Ascending aorta (tissue), 2 donors: ENCODE measurements at regions not wholly inside any gene's neighbourhood (a gene's known extent, or its start where the extent isn't known, plus 50 kb on each side); places are given as distances from the start of the nearest gene placed in this dataset.

Experiments used
- DNase-seq, 2 donors: peaks; one replicate each; pipeline ENCODE4 v3.0.0-alpha.2; 2019; ENCODE audit warnings: low spot score in 2 of 2
- H3K27ac ChIP-seq, 2 donors: fragments of 200-600 bp; sonication (generic); one replicate each; pipeline ENCODE4 v1.5.1; 2016 to 2017; ENCODE audit warnings: mild to moderate bottlenecking in 1 of 2
- H3K27me3 ChIP-seq: fragments of 200-600 bp; sonication (generic); one replicate; pipeline ENCODE4 v1.5.1; 2017
- H3K36me3 ChIP-seq, 2 donors: fragments of 200-600 bp; sonication (generic); one replicate each; pipeline ENCODE4 v1.5.1; 2016
- H3K4me1 ChIP-seq, 2 donors: fragments of 200-600 bp; sonication (generic); one replicate each; pipeline ENCODE4 v1.5.1; 2016 to 2017; ENCODE audit warnings: mild to moderate bottlenecking in 1 of 2
- H3K4me3 ChIP-seq, 2 donors: fragments of 200-600 bp; sonication (generic); one replicate each; pipeline ENCODE4 v1.5.1; 2016 to 2017; ENCODE audit warnings: mild to moderate bottlenecking in 1 of 2
- H3K9me3 ChIP-seq, 2 donors: fragments of 200-600 bp; sonication (generic); one replicate each; pipeline ENCODE4 v1.5.1; 2016
- intact Hi-C: fragments of 100-400 bp; cut with DNase I; formaldehyde crosslinking; loops from one replicate; pipeline ENCODE4 v1.15.1; 2023
- TF ChIP-seq, protein P1 (sequence below), 3 experiments: fragments of 200-600 bp in 2 of 3; fragments of 450-650 bp in 1 of 3; sonication (generic) in 2 of 3; IDR thresholded peaks; one replicate each; pipeline ENCODE4 v1.5.1; 2016 to 2019; ENCODE audit warnings: antibody characterized with exemption in 3 of 3, mild to moderate bottlenecking in 1 of 3, moderate library complexity in 1 of 3

DNA sequence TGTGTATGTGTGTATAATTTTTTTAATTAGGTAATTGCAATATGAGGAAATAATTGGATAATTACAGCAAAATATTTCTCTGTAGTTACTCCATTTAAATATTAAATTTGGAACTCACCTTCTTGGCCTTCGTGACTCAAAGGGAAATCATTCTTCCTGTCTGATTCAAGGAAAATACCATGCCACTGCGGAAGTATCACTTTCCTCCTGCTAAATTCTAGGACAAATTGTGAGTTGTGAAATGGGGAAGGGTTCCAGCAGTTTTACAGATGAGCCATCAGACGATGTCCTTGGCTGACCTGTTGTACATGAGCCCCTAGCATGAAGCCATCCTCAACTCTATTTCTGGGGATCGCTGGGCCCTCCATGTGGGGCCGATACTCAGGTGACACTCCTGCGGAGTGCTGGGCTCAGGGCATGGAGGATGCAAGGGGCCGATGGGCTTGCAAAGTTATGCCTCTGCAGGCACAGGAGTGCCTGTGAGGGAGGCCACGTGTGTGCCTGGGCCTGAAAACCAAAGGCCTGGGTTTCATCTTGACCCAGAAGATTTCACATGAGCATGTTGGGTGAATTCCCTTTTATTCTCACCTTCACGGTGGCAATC, 179.6 kb upstream of the TCERG1L start:
- H3K4me3 ChIP-seq: no peak overlapping the region
- H3K27ac ChIP-seq: no peak overlapping the region
- no peak for DNase-seq
- TF ChIP-seq, protein P1, sequence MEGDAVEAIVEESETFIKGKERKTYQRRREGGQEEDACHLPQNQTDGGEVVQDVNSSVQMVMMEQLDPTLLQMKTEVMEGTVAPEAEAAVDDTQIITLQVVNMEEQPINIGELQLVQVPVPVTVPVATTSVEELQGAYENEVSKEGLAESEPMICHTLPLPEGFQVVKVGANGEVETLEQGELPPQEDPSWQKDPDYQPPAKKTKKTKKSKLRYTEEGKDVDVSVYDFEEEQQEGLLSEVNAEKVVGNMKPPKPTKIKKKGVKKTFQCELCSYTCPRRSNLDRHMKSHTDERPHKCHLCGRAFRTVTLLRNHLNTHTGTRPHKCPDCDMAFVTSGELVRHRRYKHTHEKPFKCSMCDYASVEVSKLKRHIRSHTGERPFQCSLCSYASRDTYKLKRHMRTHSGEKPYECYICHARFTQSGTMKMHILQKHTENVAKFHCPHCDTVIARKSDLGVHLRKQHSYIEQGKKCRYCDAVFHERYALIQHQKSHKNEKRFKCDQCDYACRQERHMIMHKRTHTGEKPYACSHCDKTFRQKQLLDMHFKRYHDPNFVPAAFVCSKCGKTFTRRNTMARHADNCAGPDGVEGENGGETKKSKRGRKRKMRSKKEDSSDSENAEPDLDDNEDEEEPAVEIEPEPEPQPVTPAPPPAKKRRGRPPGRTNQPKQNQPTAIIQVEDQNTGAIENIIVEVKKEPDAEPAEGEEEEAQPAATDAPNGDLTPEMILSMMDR (IDR thresholded peaks at IDR 0.05): no peak
- no peaks in the 10 kb centered on the region for H3K9me3 ChIP-seq
- no peaks in the 10 kb centered on the region for H3K36me3 ChIP-seq
- H3K27me3 ChIP-seq: no peaks in the 10 kb centered on the region
- intact Hi-C loops: no loop called here
- no peaks in the 10 kb centered on the region for H3K4me1 ChIP-seq

DNA sequence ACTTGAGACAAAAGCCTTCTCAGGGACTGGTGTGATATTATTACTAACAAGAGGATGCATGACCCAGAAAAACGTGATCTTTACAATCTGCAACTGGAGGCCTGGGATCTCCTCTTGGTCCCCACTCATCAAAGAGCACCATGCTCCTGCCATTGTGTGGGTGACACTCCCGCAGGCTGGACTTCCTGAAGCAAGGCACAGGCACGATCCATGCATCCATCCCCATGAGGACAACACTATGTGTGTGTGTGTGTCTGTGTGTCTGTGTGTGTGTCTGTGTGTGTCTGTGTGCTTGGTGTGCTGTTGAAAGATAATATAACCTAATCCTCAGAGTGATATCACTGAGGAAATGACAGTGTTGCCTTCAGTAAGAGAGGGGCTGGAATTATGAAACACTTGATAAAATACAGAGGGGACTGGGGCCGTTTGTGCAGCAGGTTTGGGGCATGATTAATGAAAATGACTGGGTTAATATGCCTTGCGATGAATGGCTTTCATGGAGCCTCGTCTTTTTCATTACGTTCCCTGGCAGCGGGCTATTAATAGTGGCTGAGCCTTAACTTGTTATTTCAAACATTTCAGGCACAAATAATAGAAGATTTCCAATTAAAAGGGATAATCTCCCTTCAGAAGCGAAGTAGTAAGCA, 180.8 kb upstream of the TCERG1L start:
- no peak for DNase-seq
- Histone ChIP-seq H3K4me3 (no peak overlapping the region), H3K27ac (no peak overlapping the region), H3K27me3 (no peaks in the 10 kb centered on the region), H3K4me1 (no peaks in the 10 kb centered on the region), H3K9me3 (no peaks in the 10 kb centered on the region), H3K36me3 (no peaks in the 10 kb centered on the region)
- TF ChIP-seq, protein P1 (IDR thresholded peaks at IDR 0.05): no peak
- intact Hi-C loops: no loop called here

DNA sequence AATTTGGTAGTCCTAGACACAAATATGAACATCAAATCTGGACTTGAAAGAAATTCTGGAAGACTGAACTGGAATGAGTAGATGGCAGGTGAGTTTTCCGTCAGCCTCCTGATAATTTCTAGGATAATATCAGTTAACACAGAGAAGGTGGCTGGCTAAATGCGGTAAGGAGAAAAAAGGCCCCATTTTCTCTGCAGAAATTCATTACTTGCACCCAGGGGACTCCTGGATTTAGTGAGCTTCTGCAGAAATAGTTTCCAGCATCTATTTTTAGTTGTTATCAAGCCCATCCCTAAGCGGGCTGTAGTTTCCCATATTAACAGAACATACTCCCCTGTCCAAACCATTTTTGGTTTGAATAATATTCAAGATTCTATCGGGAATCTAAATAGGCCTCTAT, 181.9 kb upstream of the TCERG1L start:
- TF ChIP-seq, protein P1 (IDR thresholded peaks at IDR 0.05): no peak
- no peaks in the 10 kb centered on the region for H3K4me1 ChIP-seq
- DNase-seq: no peak
- H3K36me3 ChIP-seq: no peaks in the 10 kb centered on the region
- no peaks in the 10 kb centered on the region for H3K9me3 ChIP-seq
- no peak overlapping the region for H3K27ac ChIP-seq
- no peaks in the 10 kb centered on the region for H3K27me3 ChIP-seq
- intact Hi-C loops: no loop called here
- no peak overlapping the region for H3K4me3 ChIP-seq

GRCh38 chr10:131494451-131494850, 182.9 kb upstream of the TCERG1L start:
- TF ChIP-seq, protein P1 (IDR thresholded peaks at IDR 0.05): no peak
- Histone ChIP-seq H3K27ac (no peak overlapping the region), H3K36me3 (no peaks in the 10 kb centered on the region), H3K4me1 (no peaks in the 10 kb centered on the region), H3K9me3 (no peaks in the 10 kb centered on the region), H3K4me3 (no peak overlapping the region), H3K27me3 (no peaks in the 10 kb centered on the region)
- intact Hi-C loops: no loop called here
- DNase-seq: no peak

DNA sequence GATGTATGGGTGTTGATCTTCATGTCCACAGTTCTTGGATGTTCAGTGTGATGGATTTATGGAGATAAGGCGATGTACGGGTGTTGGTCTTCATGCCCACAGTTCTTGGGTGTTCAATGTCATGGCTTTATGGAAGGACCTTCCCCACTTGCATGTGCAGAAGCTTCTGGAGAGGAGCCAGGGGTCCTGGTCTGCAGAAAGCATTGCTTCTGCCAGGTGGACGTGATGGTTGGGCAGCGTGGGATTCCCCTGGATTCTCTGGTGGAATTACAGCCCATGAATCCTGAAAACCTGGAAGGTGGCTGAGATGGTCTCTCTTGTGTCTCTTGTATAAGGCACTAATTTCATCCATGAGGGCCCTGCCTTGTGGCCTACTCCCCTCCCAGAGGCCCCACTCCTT, 183.7 kb upstream of the TCERG1L start:
- no peak overlapping the region for H3K4me3 ChIP-seq
- no peaks in the 10 kb centered on the region for H3K9me3 ChIP-seq
- H3K4me1 ChIP-seq: no peaks in the 10 kb centered on the region
- no peak for DNase-seq
- TF ChIP-seq, protein P1 (IDR thresholded peaks at IDR 0.05): no peak
- H3K27ac ChIP-seq: no peak overlapping the region
- no peaks in the 10 kb centered on the region for H3K27me3 ChIP-seq
- no peaks in the 10 kb centered on the region for H3K36me3 ChIP-seq
- intact Hi-C loops: no loop called here
